ENCODE measurements at regions not wholly inside any gene's neighbourhood (a gene's known extent, or its start where the extent isn't known, plus 50 kb on each side); places are given as distances from the start of the nearest gene placed in this dataset.
"Not testable (repeated sequence)": the region's sequence is repeated elsewhere in the genome, so short reads cannot be mapped to it uniquely, and the experiment has no call there.

- DNase-seq = not testable (repeated sequence)
Observed at GRCh38 chr2:111407632-111408194, 287.0 kb downstream of the BCL2L11 start.

- not testable (repeated sequence) for DNase-seq
Observed at GRCh38 chr2:111410868-111411406, 290.2 kb downstream of the BCL2L11 start.

GRCh38 chr2:111411867-111412681 lies 291.4 kb downstream of the BCL2L11 start:
- not testable (repeated sequence) for DNase-seq

- DNase-seq = not testable (repeated sequence)
Observed at GRCh38 chr2:111412841-111413650, 292.3 kb downstream of the BCL2L11 start.

GRCh38 chr2:111413950-111414349 lies 293.2 kb downstream of the BCL2L11 start:
- not testable (repeated sequence) for DNase-seq

- DNase-seq = not testable (repeated sequence)
Observed at GRCh38 chr2:111415765-111416743, 295.3 kb downstream of the BCL2L11 start.

GRCh38 chr2:111417026-111417425 lies 296.3 kb downstream of the BCL2L11 start:
- DNase-seq = not testable (repeated sequence)

- not testable (repeated sequence) for DNase-seq
Observed at GRCh38 chr2:111418091-111418875, 297.6 kb downstream of the BCL2L11 start.

- DNase-seq = not testable (repeated sequence)
Observed at GRCh38 chr2:111420074-111420473, 299.4 kb downstream of the BCL2L11 start.

- not testable (repeated sequence) for DNase-seq
Observed at GRCh38 chr2:111420835-111421234, 300.1 kb downstream of the BCL2L11 start.

- DNase-seq = not testable (repeated sequence)
Observed at GRCh38 chr2:111421949-111422348, 301.2 kb downstream of the BCL2L11 start.

- not testable (repeated sequence) for DNase-seq
Observed at GRCh38 chr2:111422562-111422961, 301.8 kb downstream of the BCL2L11 start.

GRCh38 chr2:111423184-111423583 lies 302.5 kb downstream of the BCL2L11 start:
- not testable (repeated sequence) for DNase-seq

GRCh38 chr2:111424176-111424575 lies 303.5 kb downstream of the BCL2L11 start:
- DNase-seq = not testable (repeated sequence)

- DNase-seq = not testable (repeated sequence)
Observed at GRCh38 chr2:111424851-111425309, 304.2 kb downstream of the BCL2L11 start.

- DNase-seq = not testable (repeated sequence)
Observed at GRCh38 chr2:111425789-111426201, 305.1 kb downstream of the BCL2L11 start.

GRCh38 chr2:111427346-111427745 lies 306.6 kb downstream of the BCL2L11 start:
- DNase-seq = not testable (repeated sequence)

GRCh38 chr2:111428915-111429314 lies 308.2 kb downstream of the BCL2L11 start:
- not testable (repeated sequence) for DNase-seq

GRCh38 chr2:111429353-111429752 lies 308.6 kb downstream of the BCL2L11 start:
- not testable (repeated sequence) for DNase-seq

GRCh38 chr2:111430817-111431661 lies 310.3 kb downstream of the BCL2L11 start:
- not testable (repeated sequence) for DNase-seq

Measured in NCI-H748 treated with DMSO at 0.1 percent for 48 hours (cell line).